HEK293 (cell line): ENCODE measurements at regions not wholly inside any gene's neighbourhood (a gene's known extent, or its start where the extent isn't known, plus 50 kb on each side); places are given as distances from the start of the nearest gene placed in this dataset.

ENCODE experiments used
- CTCF ChIP-seq: fragments of 450-650 bp; formaldehyde crosslinking; IDR thresholded peaks from 2 replicates; pipeline ENCODE4 v1.5.1; 2016; ENCODE audit warnings: missing biosample characterization, missing genetic modification characterization
- YY1 ChIP-seq: fragments of 450-650 bp; formaldehyde crosslinking; IDR thresholded peaks from 2 replicates; pipeline ENCODE4 v1.5.1; 2018; ENCODE audit warnings: missing biosample characterization, missing genetic modification characterization
- ZNF184 ChIP-seq: fragments of 450-650 bp; IDR thresholded peaks from 2 replicates; pipeline ENCODE4 v1.5.1; 2018; ENCODE audit warnings: missing biosample characterization, mild to moderate bottlenecking, missing genetic modification characterization
- ZNF24 ChIP-seq: fragments of 450-650 bp; formaldehyde crosslinking; IDR thresholded peaks from 2 replicates; pipeline ENCODE4 v1.5.1; 2016; ENCODE audit warnings: missing biosample characterization, missing genetic modification characterization
- ZNF311 ChIP-seq: fragments of 450-650 bp; formaldehyde crosslinking; IDR thresholded peaks from 2 replicates; pipeline ENCODE4 v1.5.1; 2017; ENCODE audit warnings: missing biosample characterization, missing genetic modification characterization, borderline replicate concordance
- ZNF510 ChIP-seq: fragments of 450-650 bp; formaldehyde crosslinking; IDR thresholded peaks from 2 replicates; pipeline ENCODE4 v1.5.1; 2018; ENCODE audit warnings: mild to moderate bottlenecking, missing genetic modification characterization, missing biosample characterization; ENCODE audit not compliant: insufficient replicate concordance
- ZNF692 ChIP-seq: fragments of 450-650 bp; formaldehyde crosslinking; IDR thresholded peaks from 2 replicates; pipeline ENCODE4 v1.5.1; 2016; ENCODE audit warnings: missing biosample characterization, missing genetic modification characterization
- ZSCAN30 ChIP-seq: fragments of 450-650 bp; IDR thresholded peaks from 2 replicates; pipeline ENCODE4 v1.5.1; 2018; ENCODE audit warnings: missing biosample characterization, mild to moderate bottlenecking, missing genetic modification characterization, moderate library complexity

GRCh38 chr18:25724997-25725396 is 365.4 kb downstream of the SS18 start:
- TF ChIP-seq ZNF184: no peak
- TF ChIP-seq CTCF (tag by site-specific recombination): no peak
- no peak for TF ChIP-seq ZNF510
- no peak for TF ChIP-seq ZNF24 (tag by site-specific recombination)
- no peak for TF ChIP-seq ZNF692 (tag by site-specific recombination)
- TF ChIP-seq ZNF311 (tag by site-specific recombination): no peak
- TF ChIP-seq ZSCAN30 (tag by site-specific recombination): no peak
- TF ChIP-seq YY1 (tag by site-specific recombination): no peak
